Endodermal cell (in vitro differentiated cells): ENCODE measurements at regions not wholly inside any gene's neighbourhood (a gene's known extent, or its start where the extent isn't known, plus 50 kb on each side); places are given as distances from the start of the nearest gene placed in this dataset.

Source experiments
- DNase-seq: peaks from one replicate; pipeline ENCODE4 v3.0.0-alpha.2; 2017
- H3K27ac ChIP-seq: 2 replicates; pipeline ENCODE4 v1.5.1; 2013; ENCODE audit warnings: mild to moderate bottlenecking, low read depth, low read length, moderate library complexity
- H3K27me3 ChIP-seq: 2 replicates; pipeline ENCODE4 v1.6.1; 2013; ENCODE audit warnings: mild to moderate bottlenecking, low read length, moderate library complexity; ENCODE audit not compliant: insufficient read depth, control insufficient read depth, poor library complexity, severe bottlenecking
- H3K36me3 ChIP-seq: 2 replicates; pipeline ENCODE4 v1.7.0; 2013; ENCODE audit warnings: mild to moderate bottlenecking, low read length, moderate library complexity; ENCODE audit not compliant: control insufficient read depth, insufficient read depth
- H3K4me1 ChIP-seq: one replicate; pipeline ENCODE4 v1.7.0; 2013; ENCODE audit warnings: low read length; ENCODE audit not compliant: control insufficient read depth, insufficient read depth
- H3K4me3 ChIP-seq: 2 replicates; pipeline ENCODE4 v1.5.1; 2013; ENCODE audit warnings: mild to moderate bottlenecking, low read length, moderate library complexity
- H3K9ac ChIP-seq: 2 replicates; pipeline ENCODE4 v1.6.1; 2013; ENCODE audit warnings: mild to moderate bottlenecking, low read length, moderate library complexity; ENCODE audit not compliant: poor library complexity, severe bottlenecking; ENCODE audit errors: extremely low read depth
- H3K9me3 ChIP-seq: 2 replicates; pipeline ENCODE4 v1.6.1; 2013; ENCODE audit warnings: mild to moderate bottlenecking, low read length, moderate library complexity; ENCODE audit not compliant: control insufficient read depth
- H3K27ac Mint-ChIP-seq: 2 replicates; pipeline ENCODE4 v1.8.0; 2020; ENCODE audit warnings: mixed read lengths
- H3K27me3 Mint-ChIP-seq: 2 replicates; pipeline ENCODE4 v1.8.0; 2021; ENCODE audit warnings: mild to moderate bottlenecking, mixed read lengths; ENCODE audit not compliant: insufficient read depth
- H3K36me3 Mint-ChIP-seq: 2 replicates; pipeline ENCODE4 v1.8.0; 2020; ENCODE audit warnings: low read depth, mixed read lengths
- H3K4me1 Mint-ChIP-seq: 2 replicates; pipeline ENCODE4 v1.8.0; 2020; ENCODE audit warnings: mixed read lengths
- H3K4me3 Mint-ChIP-seq: 2 replicates; pipeline ENCODE4 v1.8.0; 2020; ENCODE audit warnings: mild to moderate bottlenecking, moderate library complexity, mixed read lengths
- H3K9me3 Mint-ChIP-seq: 2 replicates; pipeline ENCODE4 v1.8.0; 2020; ENCODE audit warnings: mild to moderate bottlenecking, mixed read lengths
- WGBS, 2 experiments: methylation state at CpG; one replicate each; pipeline versions ENCODE4 v1.1.5 to v1.1.7; 2013; ENCODE audit warnings: missing lambda C conversion rate in 2 of 2, mixed read lengths in 1 of 2; ENCODE audit not compliant: insufficient coverage in 1 of 2, insufficient read length in 1 of 2; 5-methylcytosine and 5-hydroxymethylcytosine counted together
- TF ChIP-seq, protein P1 (sequence below): fragments of 200-600 bp; sonication (generic); conservative IDR thresholded peaks from 2 replicates; pipeline ENCODE4 v1.5.0; 2021; ENCODE audit warnings: antibody characterized with exemption, mild to moderate bottlenecking

DNA sequence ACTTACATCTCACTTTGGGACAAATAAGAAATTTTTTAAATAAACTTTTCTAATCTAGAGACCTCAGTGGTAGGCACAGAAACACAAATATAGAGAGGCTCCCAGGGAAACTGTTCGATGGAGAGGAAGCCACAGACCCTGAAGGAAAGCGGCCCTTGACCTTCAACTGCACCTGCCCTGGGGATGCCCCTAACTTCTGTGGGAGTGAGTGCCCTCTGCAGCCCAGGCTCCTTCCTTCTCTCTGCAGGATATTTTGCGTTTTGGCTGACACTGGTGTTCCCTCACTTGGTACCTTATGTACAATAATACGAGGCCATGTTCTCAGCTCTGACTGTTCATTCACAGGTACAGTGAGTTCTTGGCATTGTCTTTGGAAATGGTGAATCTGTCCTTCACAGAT is 64.8 kb upstream of the MAL start:
- DNase-seq = no peak
- no peak overlapping the region for H3K4me3 Mint-ChIP-seq
- TF ChIP-seq, protein P1, sequence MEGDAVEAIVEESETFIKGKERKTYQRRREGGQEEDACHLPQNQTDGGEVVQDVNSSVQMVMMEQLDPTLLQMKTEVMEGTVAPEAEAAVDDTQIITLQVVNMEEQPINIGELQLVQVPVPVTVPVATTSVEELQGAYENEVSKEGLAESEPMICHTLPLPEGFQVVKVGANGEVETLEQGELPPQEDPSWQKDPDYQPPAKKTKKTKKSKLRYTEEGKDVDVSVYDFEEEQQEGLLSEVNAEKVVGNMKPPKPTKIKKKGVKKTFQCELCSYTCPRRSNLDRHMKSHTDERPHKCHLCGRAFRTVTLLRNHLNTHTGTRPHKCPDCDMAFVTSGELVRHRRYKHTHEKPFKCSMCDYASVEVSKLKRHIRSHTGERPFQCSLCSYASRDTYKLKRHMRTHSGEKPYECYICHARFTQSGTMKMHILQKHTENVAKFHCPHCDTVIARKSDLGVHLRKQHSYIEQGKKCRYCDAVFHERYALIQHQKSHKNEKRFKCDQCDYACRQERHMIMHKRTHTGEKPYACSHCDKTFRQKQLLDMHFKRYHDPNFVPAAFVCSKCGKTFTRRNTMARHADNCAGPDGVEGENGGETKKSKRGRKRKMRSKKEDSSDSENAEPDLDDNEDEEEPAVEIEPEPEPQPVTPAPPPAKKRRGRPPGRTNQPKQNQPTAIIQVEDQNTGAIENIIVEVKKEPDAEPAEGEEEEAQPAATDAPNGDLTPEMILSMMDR = no peak
- Histone ChIP-seq H3K4me3 (no peak overlapping the region), H3K4me1 (no peaks in the 10 kb centered on the region), H3K9ac (no peak overlapping the region), H3K27ac (no peak overlapping the region), H3K27me3 (no peaks in the 10 kb centered on the region), H3K36me3 (no peaks in the 10 kb centered on the region), H3K9me3 (no peaks in the 10 kb centered on the region)
- peaks cover 7% of the 10 kb centered on the region for H3K9me3 Mint-ChIP-seq
- peaks cover 2% of the 10 kb centered on the region for H3K4me1 Mint-ChIP-seq
- H3K27ac Mint-ChIP-seq = no peak overlapping the region
- peaks cover 2% of the 10 kb centered on the region for H3K27me3 Mint-ChIP-seq
- no peaks in the 10 kb centered on the region for H3K36me3 Mint-ChIP-seq
- WGBS, 2 experiments = 67 to 72% methylated on average over 4 of the region's 4 CpGs

DNA sequence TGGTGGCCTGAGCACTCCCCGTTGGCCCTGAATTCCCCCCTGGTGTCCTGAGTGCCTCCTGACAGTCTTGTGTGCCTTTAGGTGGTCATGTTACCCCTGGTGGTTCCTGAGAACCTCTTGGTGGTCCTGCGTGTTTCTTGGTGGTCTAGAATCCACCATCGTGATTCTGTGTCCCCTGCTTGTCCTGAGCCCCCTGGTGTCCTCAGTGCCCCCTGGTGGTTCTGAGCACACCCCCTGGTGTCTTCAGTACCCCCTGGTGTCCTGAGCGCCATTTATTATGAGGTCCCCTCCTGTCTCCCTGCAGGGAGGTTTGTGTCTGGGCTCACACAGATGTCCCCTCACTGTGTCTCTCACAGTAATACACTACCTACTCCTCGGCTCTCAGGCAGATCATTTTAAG is 61.3 kb upstream of the MAL start:
- no peak overlapping the region for H3K4me3 ChIP-seq
- no peak for DNase-seq
- H3K27ac ChIP-seq = no peak overlapping the region
- Mint-ChIP-seq H3K4me1 (no peaks in the 10 kb centered on the region), H3K36me3 (no peaks in the 10 kb centered on the region), H3K9me3 (peaks cover 7% of the 10 kb centered on the region), H3K27me3 (peaks cover 2% of the 10 kb centered on the region), H3K27ac (no peak overlapping the region), H3K4me3 (no peak overlapping the region)
- H3K36me3 ChIP-seq = no peaks in the 10 kb centered on the region
- TF ChIP-seq, protein P1 = no peak
- peaks cover 6% of the 10 kb centered on the region for H3K9me3 ChIP-seq
- no peak overlapping the region for H3K9ac ChIP-seq
- no peaks in the 10 kb centered on the region for H3K4me1 ChIP-seq
- WGBS, 2 experiments = 69 to 71% methylated on average over 3 to 5 of the region's 5 CpGs
- no peaks in the 10 kb centered on the region for H3K27me3 ChIP-seq

GRCh38 chr2:94966689-94967088 is 58.8 kb upstream of the MAL start:
- Histone ChIP-seq H3K4me3 (no peak overlapping the region), H3K36me3 (no peaks in the 10 kb centered on the region), H3K9ac (no peak overlapping the region), H3K4me1 (no peaks in the 10 kb centered on the region), H3K9me3 (peaks cover 6% of the 10 kb centered on the region), H3K27me3 (no peaks in the 10 kb centered on the region), H3K27ac (no peak overlapping the region)
- peaks cover 7% of the 10 kb centered on the region for H3K9me3 Mint-ChIP-seq
- TF ChIP-seq, protein P1 = no peak
- no peaks in the 10 kb centered on the region for H3K36me3 Mint-ChIP-seq
- no peak overlapping the region for H3K27ac Mint-ChIP-seq
- peaks cover 2% of the 10 kb centered on the region for H3K27me3 Mint-ChIP-seq
- no peaks in the 10 kb centered on the region for H3K4me1 Mint-ChIP-seq
- no peak for DNase-seq
- no peak overlapping the region for H3K4me3 Mint-ChIP-seq
- WGBS, 2 experiments = 83 to 100% methylated on average over 1 of the region's 1 CpG
